Neural progenitor cell (in vitro differentiated cells): ENCODE measurements at regions not wholly inside any gene's neighbourhood (a gene's known extent, or its start where the extent isn't known, plus 50 kb on each side); places are given as distances from the start of the nearest gene placed in this dataset.

Source experiments
- DNase-seq: peaks from one replicate; pipeline ENCODE4 v3.0.0-alpha.2; 2016; ENCODE audit warnings: low spot score
- H2AFZ ChIP-seq: fragments of 200-600 bp; sonication (generic); replicated peaks from 2 replicates; pipeline ENCODE4 v1.6.1; 2016; ENCODE audit warnings: antibody characterized with exemption
- H3F3A ChIP-seq: fragments of 200-600 bp; sonication (generic); 2 replicates; pipeline ENCODE4 v1.6.1; 2016; ENCODE audit warnings: antibody characterized with exemption, low read depth
- H3K27ac ChIP-seq: fragments of 200-600 bp; sonication (generic); 2 replicates; pipeline ENCODE4 v1.5.1; 2016; ENCODE audit warnings: mild to moderate bottlenecking
- H3K27me3 ChIP-seq: fragments of 200-600 bp; sonication (generic); 2 replicates; pipeline ENCODE4 v1.6.1; 2016; ENCODE audit warnings: mild to moderate bottlenecking, moderate library complexity
- H3K36me3 ChIP-seq: fragments of 200-600 bp; sonication (generic); 2 replicates; pipeline ENCODE4 v1.5.1; 2016
- H3K4me1 ChIP-seq: fragments of 200-600 bp; sonication (generic); 2 replicates; pipeline ENCODE4 v1.6.1; 2016; ENCODE audit warnings: mixed run types
- H3K4me2 ChIP-seq: fragments of 200-600 bp; sonication (generic); 2 replicates; pipeline ENCODE4 v1.6.1; 2016
- H3K4me3 ChIP-seq: fragments of 200-600 bp; sonication (generic); 2 replicates; pipeline ENCODE4 v1.5.1; 2016
- H3K79me2 ChIP-seq: fragments of 200-600 bp; sonication (generic); 2 replicates; pipeline ENCODE4 v1.6.1; 2016; ENCODE audit warnings: low read depth
- H3K9ac ChIP-seq: fragments of 200-600 bp; sonication (generic); 2 replicates; pipeline ENCODE4 v1.6.1; 2016
- H3K9me3 ChIP-seq: fragments of 200-600 bp; sonication (generic); 2 replicates; pipeline ENCODE4 v1.5.1; 2016; ENCODE audit warnings: low read depth
- H4K20me1 ChIP-seq: fragments of 200-600 bp; sonication (generic); 2 replicates; pipeline ENCODE4 v1.6.1; 2016; ENCODE audit warnings: low read depth
- H3K27ac Mint-ChIP-seq: 3 replicates; pipeline ENCODE4 v1.8.0; 2021; ENCODE audit warnings: mixed read lengths
- H3K27me3 Mint-ChIP-seq: 2 replicates; pipeline ENCODE4 v1.8.0; 2022; ENCODE audit warnings: low read depth, mild to moderate bottlenecking, inconsistent platforms, moderate library complexity, mixed read lengths; ENCODE audit not compliant: insufficient read depth
- H3K36me3 Mint-ChIP-seq: 3 replicates; pipeline ENCODE4 v1.8.0; 2021; ENCODE audit warnings: mixed read lengths
- H3K4me1 Mint-ChIP-seq: 3 replicates; pipeline ENCODE4 v1.8.0; 2021; ENCODE audit warnings: mixed read lengths
- H3K4me3 Mint-ChIP-seq: 3 replicates; pipeline ENCODE4 v1.8.0; 2021; ENCODE audit warnings: mild to moderate bottlenecking, moderate library complexity, mixed read lengths
- H3K9me3 Mint-ChIP-seq: 3 replicates; pipeline ENCODE4 v1.8.0; 2020; ENCODE audit warnings: mixed read lengths
- EZH2 ChIP-seq: fragments of 200-600 bp; sonication (generic); IDR thresholded peaks from 2 replicates; pipeline ENCODE4 v1.6.1; 2017; ENCODE audit warnings: antibody characterized with exemption, mild to moderate bottlenecking, moderate library complexity
- EZH2phosphoT487 ChIP-seq: fragments of 200-600 bp; sonication (generic); IDR thresholded peaks from 2 replicates; pipeline ENCODE4 v1.6.1; 2017; ENCODE audit warnings: antibody characterized with exemption
- TF ChIP-seq, protein P1 (sequence below): fragments of 200-600 bp; sonication (generic); IDR thresholded peaks from 2 replicates; pipeline ENCODE4 v1.5.1; 2017; ENCODE audit warnings: antibody characterized with exemption, mild to moderate bottlenecking

DNA sequence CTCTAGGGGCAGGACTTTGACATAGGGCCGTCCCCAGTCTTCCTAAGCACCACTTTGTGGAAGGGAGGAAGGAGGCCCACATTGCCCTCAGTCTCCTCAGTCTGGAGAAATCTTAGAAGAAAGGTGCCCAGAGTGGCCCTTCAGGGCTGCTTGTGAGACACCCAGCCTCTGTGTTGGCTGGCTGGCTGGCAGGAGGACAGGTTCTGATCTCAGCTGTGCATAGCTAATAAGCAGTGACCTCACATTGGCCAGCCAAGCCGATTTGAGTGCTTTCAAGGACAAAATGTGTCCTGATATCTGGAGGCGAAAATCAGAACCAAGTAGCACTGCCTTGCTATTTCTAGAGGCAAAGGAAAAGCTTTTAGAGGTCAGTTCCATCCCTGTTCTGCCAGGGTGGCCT lies 211.5 kb downstream of the BCOR start:
- DNase-seq: no peak
- no peak overlapping the region for H2AFZ ChIP-seq
- no peak overlapping the region for H3K27ac Mint-ChIP-seq
- H3F3A ChIP-seq: no peaks in the 10 kb centered on the region
- no peaks in the 10 kb centered on the region for H3K27me3 ChIP-seq
- H3K27ac ChIP-seq: no peak overlapping the region
- H3K9ac ChIP-seq: no peak overlapping the region
- H3K79me2 ChIP-seq: no peaks in the 10 kb centered on the region
- TF ChIP-seq EZH2phosphoT487 (no peak), EZH2 (no peak)
- H3K27me3 Mint-ChIP-seq: peaks cover 2% of the 10 kb centered on the region
- H3K36me3 ChIP-seq: no peaks in the 10 kb centered on the region
- no peak overlapping the region for H3K4me2 ChIP-seq
- no peaks in the 10 kb centered on the region for H4K20me1 ChIP-seq
- H3K4me3 Mint-ChIP-seq: no peak overlapping the region
- H3K4me1 ChIP-seq: no peaks in the 10 kb centered on the region
- no peaks in the 10 kb centered on the region for H3K9me3 ChIP-seq
- peaks cover 15% of the 10 kb centered on the region for H3K9me3 Mint-ChIP-seq
- no peak overlapping the region for H3K4me3 ChIP-seq
- no peaks in the 10 kb centered on the region for H3K36me3 Mint-ChIP-seq
- H3K4me1 Mint-ChIP-seq: no peaks in the 10 kb centered on the region

DNA sequence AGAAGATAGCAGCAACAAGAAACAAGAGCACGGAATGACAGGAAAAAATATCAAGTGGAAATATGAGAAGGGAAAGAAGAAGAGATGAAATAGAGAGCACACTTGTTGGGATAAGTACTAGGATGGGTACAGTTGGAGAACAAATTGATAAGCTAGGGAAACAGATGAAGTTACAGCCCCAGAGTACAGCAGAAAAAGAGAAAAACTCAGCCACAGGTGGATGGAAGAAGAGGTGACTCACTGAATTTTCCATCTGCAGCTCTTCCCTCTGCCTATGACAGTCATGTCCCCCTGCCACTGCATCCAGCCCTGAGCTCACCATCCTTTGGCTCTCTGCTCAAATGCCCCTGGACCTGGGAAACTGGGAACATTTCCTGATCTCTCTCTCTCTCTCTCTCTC lies 209.0 kb downstream of the BCOR start:
- Mint-ChIP-seq H3K4me1 (no peaks in the 10 kb centered on the region), H3K27ac (no peak overlapping the region), H3K9me3 (peaks cover 18% of the 10 kb centered on the region), H3K27me3 (no peaks in the 10 kb centered on the region), H3K36me3 (no peaks in the 10 kb centered on the region), H3K4me3 (no peak overlapping the region)
- Histone ChIP-seq H2AFZ (no peak overlapping the region), H3K36me3 (no peaks in the 10 kb centered on the region), H3K4me1 (no peaks in the 10 kb centered on the region), H3F3A (no peaks in the 10 kb centered on the region), H4K20me1 (no peaks in the 10 kb centered on the region), H3K4me3 (no peak overlapping the region), H3K9ac (no peak overlapping the region), H3K27ac (no peak overlapping the region), H3K4me2 (no peak overlapping the region), H3K79me2 (no peaks in the 10 kb centered on the region), H3K27me3 (no peaks in the 10 kb centered on the region), H3K9me3 (no peaks in the 10 kb centered on the region)
- TF ChIP-seq, protein P1, sequence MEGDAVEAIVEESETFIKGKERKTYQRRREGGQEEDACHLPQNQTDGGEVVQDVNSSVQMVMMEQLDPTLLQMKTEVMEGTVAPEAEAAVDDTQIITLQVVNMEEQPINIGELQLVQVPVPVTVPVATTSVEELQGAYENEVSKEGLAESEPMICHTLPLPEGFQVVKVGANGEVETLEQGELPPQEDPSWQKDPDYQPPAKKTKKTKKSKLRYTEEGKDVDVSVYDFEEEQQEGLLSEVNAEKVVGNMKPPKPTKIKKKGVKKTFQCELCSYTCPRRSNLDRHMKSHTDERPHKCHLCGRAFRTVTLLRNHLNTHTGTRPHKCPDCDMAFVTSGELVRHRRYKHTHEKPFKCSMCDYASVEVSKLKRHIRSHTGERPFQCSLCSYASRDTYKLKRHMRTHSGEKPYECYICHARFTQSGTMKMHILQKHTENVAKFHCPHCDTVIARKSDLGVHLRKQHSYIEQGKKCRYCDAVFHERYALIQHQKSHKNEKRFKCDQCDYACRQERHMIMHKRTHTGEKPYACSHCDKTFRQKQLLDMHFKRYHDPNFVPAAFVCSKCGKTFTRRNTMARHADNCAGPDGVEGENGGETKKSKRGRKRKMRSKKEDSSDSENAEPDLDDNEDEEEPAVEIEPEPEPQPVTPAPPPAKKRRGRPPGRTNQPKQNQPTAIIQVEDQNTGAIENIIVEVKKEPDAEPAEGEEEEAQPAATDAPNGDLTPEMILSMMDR: no peak
- TF ChIP-seq EZH2phosphoT487 (no peak), EZH2 (no peak)
- no peak for DNase-seq

DNA sequence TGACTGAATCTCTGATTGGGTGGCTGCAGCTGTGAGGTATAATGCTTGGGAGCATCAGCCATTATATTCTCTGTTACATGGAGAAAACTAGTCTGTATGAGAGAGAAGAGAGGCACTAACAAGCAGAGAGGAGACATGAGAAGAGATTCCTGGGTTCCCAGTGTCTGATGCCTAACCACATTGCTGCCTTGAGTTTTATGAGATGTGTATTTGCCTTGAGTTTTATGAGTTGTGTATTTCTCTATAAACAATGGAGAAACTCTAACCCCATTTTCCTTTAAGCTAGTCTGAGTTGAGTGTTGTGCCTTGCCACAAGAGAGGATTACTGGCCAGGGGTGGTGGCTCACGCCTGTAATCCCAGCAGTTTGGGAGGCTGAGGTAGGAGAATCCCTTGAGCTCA lies 208.1 kb downstream of the BCOR start:
- Histone ChIP-seq H3K4me3 (no peak overlapping the region), H3K9ac (no peak overlapping the region), H2AFZ (no peak overlapping the region), H3K4me1 (no peaks in the 10 kb centered on the region), H3F3A (no peaks in the 10 kb centered on the region), H3K27ac (no peak overlapping the region), H3K36me3 (no peaks in the 10 kb centered on the region), H3K27me3 (no peaks in the 10 kb centered on the region), H4K20me1 (no peaks in the 10 kb centered on the region), H3K9me3 (no peaks in the 10 kb centered on the region), H3K4me2 (no peak overlapping the region), H3K79me2 (no peaks in the 10 kb centered on the region)
- peaks cover 6% of the 10 kb centered on the region for H3K4me1 Mint-ChIP-seq
- H3K36me3 Mint-ChIP-seq: no peaks in the 10 kb centered on the region
- TF ChIP-seq EZH2phosphoT487 (no peak), EZH2 (no peak)
- TF ChIP-seq, protein P1: no peak
- H3K9me3 Mint-ChIP-seq: peaks cover 15% of the 10 kb centered on the region
- H3K27me3 Mint-ChIP-seq: no peaks in the 10 kb centered on the region
- H3K27ac Mint-ChIP-seq: no peak overlapping the region
- no peak overlapping the region for H3K4me3 Mint-ChIP-seq
- no peak for DNase-seq

DNA sequence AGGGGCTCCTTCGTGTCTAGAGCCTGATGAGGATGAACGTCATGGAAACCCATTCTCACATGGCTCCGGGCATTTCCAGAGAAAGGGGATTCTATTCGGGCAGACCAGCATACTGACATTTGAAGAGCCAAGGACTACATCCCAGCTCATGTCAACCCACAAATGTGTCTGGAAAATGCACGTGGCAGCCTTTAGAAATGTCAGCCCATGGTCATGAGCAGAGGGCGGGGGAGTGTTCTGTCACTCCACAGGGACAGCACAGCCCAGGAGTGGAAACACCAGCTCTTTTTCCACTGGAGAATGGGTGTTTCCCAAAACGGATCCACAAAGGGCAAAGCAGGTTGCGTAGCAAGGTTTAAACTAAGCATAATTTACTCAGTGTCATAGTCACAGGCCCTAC lies 207.0 kb downstream of the BCOR start:
- TF ChIP-seq, protein P1: no peak
- TF ChIP-seq EZH2phosphoT487 (no peak), EZH2 (no peak)
- Mint-ChIP-seq H3K9me3 (peaks cover 19% of the 10 kb centered on the region), H3K4me3 (no peak overlapping the region), H3K27me3 (peaks cover under 1% of the 10 kb centered on the region), H3K27ac (no peak overlapping the region), H3K36me3 (no peaks in the 10 kb centered on the region), H3K4me1 (peaks cover 17% of the 10 kb centered on the region)
- Histone ChIP-seq H3K27ac (no peak overlapping the region), H2AFZ (no peak overlapping the region), H3K79me2 (no peaks in the 10 kb centered on the region), H3K9me3 (no peaks in the 10 kb centered on the region), H3F3A (no peaks in the 10 kb centered on the region), H3K27me3 (no peaks in the 10 kb centered on the region), H3K4me3 (no peak overlapping the region), H3K4me2 (no peak overlapping the region), H3K9ac (no peak overlapping the region), H3K36me3 (no peaks in the 10 kb centered on the region), H4K20me1 (no peaks in the 10 kb centered on the region), H3K4me1 (no peaks in the 10 kb centered on the region)
- DNase-seq: no peak
